Lung (tissue), 11 donors: ENCODE measurements at regions not wholly inside any gene's neighbourhood (a gene's known extent, or its start where the extent isn't known, plus 50 kb on each side); places are given as distances from the start of the nearest gene placed in this dataset.

Experiments used
- ATAC-seq: fragments of 200-7000 bp; cut with Tn5 transposase; one replicate; pipeline ENCODE4 v1.9.1; 2020; ENCODE audit warnings: moderate number of reproducible peaks; ENCODE audit not compliant: insufficient read depth, low FRiP score
- DNase-seq, 3 donors: peaks; one replicate each; pipeline ENCODE4 v3.0.0-alpha.2; 2013 to 2017
- H3K27ac ChIP-seq, 2 donors: one replicate each; pipeline ENCODE4 v1.5.1; 2013; ENCODE audit warnings: mild to moderate bottlenecking in 2 of 2, moderate library complexity in 2 of 2, control low read depth in 1 of 2, inconsistent platforms in 1 of 2, low read depth in 1 of 2, low read length in 1 of 2
- H3K27me3 ChIP-seq, 3 donors: one replicate each; pipeline ENCODE4 v1.5.1; 2013; ENCODE audit warnings: low read length in 2 of 3; ENCODE audit not compliant: control insufficient read depth in 3 of 3, insufficient read depth in 3 of 3
- H3K36me3 ChIP-seq, 4 donors: one replicate each; pipeline ENCODE4 v1.5.1; 2013; ENCODE audit warnings: low read length in 4 of 4, mild to moderate bottlenecking in 1 of 4, moderate library complexity in 1 of 4; ENCODE audit not compliant: control insufficient read depth in 4 of 4, insufficient read depth in 4 of 4
- H3K4me1 ChIP-seq, 5 donors: one replicate each; pipeline ENCODE4 v1.5.1; 2013; ENCODE audit warnings: low read length in 5 of 5, mild to moderate bottlenecking in 2 of 5, moderate library complexity in 1 of 5; ENCODE audit not compliant: control insufficient read depth in 5 of 5, insufficient read depth in 5 of 5
- H3K4me3 ChIP-seq: one replicate; pipeline ENCODE4 v1.5.1; 2013; ENCODE audit warnings: mild to moderate bottlenecking, control low read depth, moderate library complexity
- H3K9ac ChIP-seq, 2 donors: one replicate each; pipeline ENCODE4 v1.5.1; 2013; ENCODE audit warnings: low read length in 2 of 2, control low read depth in 1 of 2; ENCODE audit not compliant: insufficient read depth in 1 of 2
- H3K9me3 ChIP-seq, 4 donors: one replicate each; pipeline ENCODE4 v1.5.1; 2013; ENCODE audit warnings: low read length in 3 of 4, mild to moderate bottlenecking in 1 of 4, moderate library complexity in 1 of 4; ENCODE audit not compliant: control insufficient read depth in 4 of 4, insufficient read depth in 3 of 4
- WGBS, 2 donors: extraction: QIAGEN DNeasy Blood & Tissue Kit; methylation state at CpG; one replicate each; pipeline ENCODE4 v1.1.7; 2013; 5-methylcytosine and 5-hydroxymethylcytosine counted together
- TF ChIP-seq, protein P1 (sequence below): IDR thresholded peaks from 2 replicates; pipeline ENCODE4 v1.5.1; 2012; ENCODE audit warnings: mild to moderate bottlenecking; ENCODE audit errors: control extremely low read depth, extremely low read depth
- donor health status: control.
- donor health status: control.
- donor health status: Bipolar disorder and iron deficiency.
- donor health status: healthy.
- donor health status: DM: yes; HTN: yes; CAD: no.

DNA sequence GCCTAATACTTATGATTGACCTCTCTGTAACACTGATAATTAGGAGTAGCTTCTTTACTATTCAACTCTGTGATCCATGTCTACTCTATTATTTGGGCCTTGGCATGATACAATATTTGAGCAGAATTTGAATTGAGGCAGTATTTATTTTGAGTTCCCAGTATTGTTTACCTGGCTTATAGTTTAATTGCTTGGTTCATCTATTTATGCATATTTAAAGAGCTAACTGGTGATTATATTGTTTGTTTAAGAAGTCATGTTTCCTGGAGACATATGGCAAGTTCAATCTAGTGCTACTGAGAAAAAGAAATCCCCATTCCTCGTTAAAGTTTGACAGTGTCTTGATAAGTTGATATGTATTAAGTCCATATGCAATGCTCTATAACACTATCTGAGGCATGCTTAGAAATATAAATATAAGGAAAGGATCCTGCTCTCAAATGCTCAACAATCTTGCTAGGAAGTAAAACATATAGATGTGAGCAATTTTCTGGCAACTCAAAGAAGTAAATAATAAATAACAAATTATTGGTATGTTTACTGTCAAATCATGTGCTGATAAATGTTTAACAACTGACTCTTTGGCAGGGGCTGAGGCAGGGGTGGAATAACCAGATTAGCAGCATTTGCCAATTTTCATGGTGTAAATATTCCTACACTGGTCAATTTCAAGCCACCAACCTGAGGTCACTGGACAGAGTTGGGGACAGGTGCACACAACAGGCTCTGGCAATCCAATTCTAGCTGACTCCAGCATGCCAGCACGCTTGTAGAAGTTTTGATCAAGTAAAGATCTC, 430.2 kb upstream of the PIK3C3 start:
- WGBS, 2 donors, result 35 to 42% methylated on average over 2 of the region's 2 CpGs
- Histone ChIP-seq H3K27ac (no peak overlapping the region), H3K4me3 (no peak overlapping the region), H3K36me3 (no peaks in the 10 kb centered on the region), H3K9ac (no peak overlapping the region), H3K27me3 (no peaks in the 10 kb centered on the region), H3K4me1 (no peaks in the 10 kb centered on the region), H3K9me3 (peaks cover 0 to 3% (median 0%) of the 10 kb centered on the region in 4 donors)
- ATAC-seq (no peak), DNase-seq (peak in 1 of 3 donors; percentile 9)
- TF ChIP-seq, protein P1, sequence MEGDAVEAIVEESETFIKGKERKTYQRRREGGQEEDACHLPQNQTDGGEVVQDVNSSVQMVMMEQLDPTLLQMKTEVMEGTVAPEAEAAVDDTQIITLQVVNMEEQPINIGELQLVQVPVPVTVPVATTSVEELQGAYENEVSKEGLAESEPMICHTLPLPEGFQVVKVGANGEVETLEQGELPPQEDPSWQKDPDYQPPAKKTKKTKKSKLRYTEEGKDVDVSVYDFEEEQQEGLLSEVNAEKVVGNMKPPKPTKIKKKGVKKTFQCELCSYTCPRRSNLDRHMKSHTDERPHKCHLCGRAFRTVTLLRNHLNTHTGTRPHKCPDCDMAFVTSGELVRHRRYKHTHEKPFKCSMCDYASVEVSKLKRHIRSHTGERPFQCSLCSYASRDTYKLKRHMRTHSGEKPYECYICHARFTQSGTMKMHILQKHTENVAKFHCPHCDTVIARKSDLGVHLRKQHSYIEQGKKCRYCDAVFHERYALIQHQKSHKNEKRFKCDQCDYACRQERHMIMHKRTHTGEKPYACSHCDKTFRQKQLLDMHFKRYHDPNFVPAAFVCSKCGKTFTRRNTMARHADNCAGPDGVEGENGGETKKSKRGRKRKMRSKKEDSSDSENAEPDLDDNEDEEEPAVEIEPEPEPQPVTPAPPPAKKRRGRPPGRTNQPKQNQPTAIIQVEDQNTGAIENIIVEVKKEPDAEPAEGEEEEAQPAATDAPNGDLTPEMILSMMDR, result no peak

GRCh38 chr18:41517142-41517541, 437.9 kb upstream of the PIK3C3 start:
- Histone ChIP-seq H3K36me3 (no peaks in the 10 kb centered on the region), H3K9me3 (no peaks in the 10 kb centered on the region), H3K27ac (no peak overlapping the region), H3K4me3 (no peak overlapping the region), H3K27me3 (no peaks in the 10 kb centered on the region), H3K4me1 (no peaks in the 10 kb centered on the region), H3K9ac (no peak overlapping the region)
- no peak for ATAC-seq
- no peak for DNase-seq
- TF ChIP-seq, protein P1, result no peak

DNA sequence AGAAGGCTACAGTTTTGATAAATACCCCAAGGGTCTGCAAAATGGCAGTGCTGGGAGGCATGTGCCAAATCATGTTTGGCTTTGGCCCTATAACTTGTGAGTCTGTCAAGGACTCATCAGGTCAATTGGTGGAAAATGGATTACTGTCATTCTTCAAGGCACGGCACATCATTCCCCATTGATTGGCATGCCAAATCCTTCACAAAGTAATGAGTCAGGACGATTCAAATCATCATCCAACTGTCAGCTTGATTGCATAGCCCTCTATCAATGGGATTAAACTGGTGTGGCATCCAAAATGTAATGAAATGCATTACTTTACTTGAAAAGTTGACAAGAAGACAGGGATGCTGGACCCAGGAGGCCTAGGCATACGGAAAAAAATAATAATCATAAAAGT, 441.6 kb upstream of the PIK3C3 start:
- no peak overlapping the region for H3K4me3 ChIP-seq
- H3K27me3 ChIP-seq, result no peaks in the 10 kb centered on the region
- 83 to 86% methylated on average over 3 of the region's 3 CpGs for WGBS, 2 donors
- no peaks in the 10 kb centered on the region for H3K4me1 ChIP-seq
- TF ChIP-seq, protein P1, result no peak
- DNase-seq (no peak), ATAC-seq (no peak)
- no peak overlapping the region for H3K9ac ChIP-seq
- H3K36me3 ChIP-seq, result no peaks in the 10 kb centered on the region
- H3K27ac ChIP-seq, result no peak overlapping the region
- H3K9me3 ChIP-seq, result no peaks in the 10 kb centered on the region

DNA sequence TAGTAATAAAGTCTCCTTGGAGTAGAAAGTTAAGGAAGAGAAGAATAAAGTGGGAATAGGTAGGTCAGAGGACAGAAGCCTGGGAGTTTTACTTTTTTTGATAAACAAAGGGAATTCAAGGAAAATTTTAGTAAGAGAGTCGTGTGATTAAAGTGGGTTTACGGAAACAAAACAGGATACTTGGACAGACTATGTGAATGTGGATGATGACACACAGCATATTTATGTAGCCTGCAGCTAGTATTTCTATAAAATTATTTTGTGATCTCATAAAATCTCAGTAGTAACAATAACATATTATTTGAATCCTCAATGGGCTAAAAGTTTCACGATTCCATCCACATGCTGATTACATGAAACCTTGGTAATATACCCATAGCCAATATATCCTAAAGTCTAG, 450.7 kb upstream of the PIK3C3 start:
- DNase-seq (no peak), ATAC-seq (no peak)
- Histone ChIP-seq H3K36me3 (no peaks in the 10 kb centered on the region), H3K4me1 (no peaks in the 10 kb centered on the region), H3K27me3 (no peaks in the 10 kb centered on the region), H3K9me3 (no peaks in the 10 kb centered on the region), H3K9ac (no peak overlapping the region), H3K4me3 (no peak overlapping the region), H3K27ac (no peak overlapping the region)
- WGBS, 2 donors, result 85 to 92% methylated on average over 3 of the region's 3 CpGs
- TF ChIP-seq, protein P1, result no peak
